ENCODE measurements at regions not wholly inside any gene's neighbourhood (a gene's known extent, or its start where the extent isn't known, plus 50 kb on each side); places are given as distances from the start of the nearest gene placed in this dataset.

DNA sequence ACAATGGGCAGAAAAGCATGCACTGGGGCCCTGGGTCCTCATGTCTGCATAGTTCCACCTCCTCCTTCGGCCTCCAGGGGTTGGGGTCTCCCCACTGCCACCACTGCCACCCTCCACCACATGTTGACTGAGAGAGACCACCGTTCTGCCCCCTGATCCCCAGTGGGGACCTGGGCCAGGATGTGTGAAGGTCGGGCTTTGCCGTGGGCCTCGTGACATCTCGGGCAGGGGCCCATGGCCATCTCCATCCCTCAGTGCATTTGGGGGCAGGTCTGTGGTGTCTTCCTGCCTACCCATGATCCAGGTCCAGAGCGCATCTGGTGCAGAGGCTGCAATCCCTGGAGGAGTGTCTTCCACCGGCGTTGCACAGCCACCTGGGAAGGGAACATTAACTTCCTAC is 166.8 kb upstream of the POU3F3 start:
- TF ChIP-seq POLR2A (IDR thresholded peaks at IDR 0.05; ENCODE audit: low read length): no peak
- no peak for TF ChIP-seq GATA1 (IDR thresholded peaks at IDR 0.05; ENCODE audit: low read depth, low read length)
